Posterior cingulate gyrus (tissue), 11 donors: ENCODE measurements at regions not wholly inside any gene's neighbourhood (a gene's known extent, or its start where the extent isn't known, plus 50 kb on each side); places are given as distances from the start of the nearest gene placed in this dataset.

Experiments
- DNase-seq, 10 donors: peaks; one replicate each; pipeline versions ENCODE4 v3.0.0 to v3.0.0-alpha.2; 2020 to 2021; ENCODE audit warnings: mixed read lengths in 3 of 10
- intact Hi-C: fragments of 100-400 bp; cut with DNase I; formaldehyde crosslinking; loops from one replicate; pipeline ENCODE4 v1.15.1; 2023

DNA sequence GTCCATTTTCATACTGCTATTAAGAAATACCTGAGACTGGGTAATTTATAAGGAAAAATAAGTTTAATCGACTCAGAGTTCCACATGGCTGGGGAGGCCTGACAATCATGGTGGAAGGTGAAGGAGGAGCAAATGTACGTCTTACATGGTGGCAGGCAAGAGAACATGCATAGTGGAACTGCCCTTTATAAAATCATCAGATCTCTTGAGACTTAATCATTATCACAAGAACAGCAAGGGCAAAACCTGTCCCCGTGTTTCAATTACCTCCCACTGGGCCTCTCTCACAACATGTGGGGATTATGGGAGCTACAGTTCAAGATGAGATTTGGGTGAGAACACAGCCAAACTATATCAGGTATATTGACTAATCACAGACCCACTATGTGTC, 370.2 kb upstream of the USP24 start:
- intact Hi-C loops: no loop called here
- DNase-seq: no peak

GRCh38 chr1:55584526-55585401, 369.6 kb upstream of the USP24 start:
- DNase-seq: peak in 1 of 10 donors; percentile 22
- intact Hi-C loops: no loop called here

DNA sequence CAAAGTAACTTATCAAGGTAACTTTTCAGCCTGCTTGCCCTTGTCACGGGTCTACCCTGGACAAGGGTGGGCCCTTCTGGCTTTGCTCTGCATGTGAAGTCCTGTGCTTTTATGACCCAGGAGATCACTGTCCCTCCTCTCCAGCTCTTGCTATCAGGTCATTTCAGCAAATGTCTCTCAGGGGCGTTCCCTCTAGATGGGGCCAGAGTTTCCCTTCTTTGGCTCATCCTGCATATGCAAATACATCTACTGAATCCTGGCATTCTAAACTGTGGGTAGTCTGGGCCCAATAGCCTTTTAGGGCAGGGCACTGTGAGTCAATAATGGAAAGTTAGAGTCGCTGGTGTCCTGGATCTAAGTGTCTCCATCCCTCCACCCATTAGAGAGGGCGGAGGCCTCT, 366.9 kb upstream of the USP24 start:
- intact Hi-C loops: no loop called here
- no peak for DNase-seq

- DNase-seq: no peak
- intact Hi-C loops: no loop called here
These were observed 365.7 kb upstream of the USP24 start for GRCh38 chr1:55580845-55581332.

DNA sequence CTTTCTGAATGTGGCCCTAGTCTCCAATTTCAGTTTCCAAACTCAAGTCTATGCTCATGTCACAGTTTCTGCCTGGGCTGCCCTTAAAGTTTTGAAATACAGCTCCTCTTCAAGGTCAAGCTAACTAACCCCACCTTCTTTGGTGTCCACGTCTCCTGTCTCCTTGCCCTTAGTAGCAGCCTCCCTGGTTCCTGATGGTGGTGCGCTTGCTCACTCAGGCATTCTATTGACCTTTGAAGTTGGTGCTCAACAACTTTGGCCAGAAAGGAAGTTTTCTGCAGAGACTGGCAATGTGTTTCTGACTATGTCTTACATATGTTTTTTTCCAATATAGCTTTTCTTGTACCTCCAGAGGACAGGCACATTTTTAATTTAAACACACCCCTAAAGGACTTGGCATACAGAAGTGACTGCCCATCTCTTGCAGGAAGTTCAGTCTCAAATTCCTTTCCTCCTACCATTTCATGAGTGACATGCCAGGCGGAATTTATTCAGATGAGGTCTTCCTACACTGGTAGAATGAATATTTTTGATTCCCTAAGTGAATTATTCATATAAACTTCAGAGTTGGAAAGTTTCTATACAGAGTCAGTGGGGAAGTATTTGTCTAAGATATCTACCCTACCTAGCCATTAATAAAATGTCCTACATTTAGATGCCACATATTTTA, 364.3 kb upstream of the USP24 start:
- DNase-seq: no peak
- intact Hi-C loops: no loop called here

- no peak for DNase-seq
- intact Hi-C loops: no loop called here
These were observed 363.5 kb upstream of the USP24 start for GRCh38 chr1:55578646-55579045.

DNA sequence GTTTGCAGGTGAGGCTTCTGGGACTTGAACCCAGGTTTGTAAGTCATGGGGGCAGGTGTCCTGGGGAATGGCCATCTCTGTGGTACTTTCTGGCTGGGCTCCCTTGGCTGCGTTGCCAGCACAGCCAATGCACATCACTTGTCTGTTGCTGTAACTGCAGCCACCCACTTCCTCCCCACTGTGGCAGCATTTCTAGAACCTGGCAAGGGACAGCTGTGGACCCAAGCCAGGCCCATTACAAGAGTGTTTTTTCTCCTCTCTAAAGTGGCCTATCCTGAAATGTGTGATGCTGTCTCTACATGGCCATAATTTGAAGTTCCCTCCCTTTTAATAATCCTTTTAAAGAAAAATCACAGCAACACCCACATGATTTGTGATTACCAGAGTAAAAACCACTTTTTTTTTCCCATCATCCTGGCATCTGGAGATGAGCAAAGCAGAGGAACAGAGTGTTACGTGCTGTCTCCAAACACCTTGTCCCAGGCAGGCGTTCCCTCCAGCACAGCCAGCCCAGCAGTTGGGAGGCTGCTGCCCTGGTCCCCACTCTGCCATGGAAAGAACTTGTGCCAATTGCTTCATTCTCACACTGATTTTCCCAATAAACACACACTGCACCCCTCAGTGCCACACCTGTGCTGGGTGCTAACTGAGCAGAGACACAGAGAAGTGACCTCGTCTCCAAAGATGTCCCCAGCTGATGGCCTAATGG, 360.6 kb upstream of the USP24 start:
- peak; percentile 35 to 94 (median 64) for DNase-seq
- intact Hi-C loops: no loop called here

DNA sequence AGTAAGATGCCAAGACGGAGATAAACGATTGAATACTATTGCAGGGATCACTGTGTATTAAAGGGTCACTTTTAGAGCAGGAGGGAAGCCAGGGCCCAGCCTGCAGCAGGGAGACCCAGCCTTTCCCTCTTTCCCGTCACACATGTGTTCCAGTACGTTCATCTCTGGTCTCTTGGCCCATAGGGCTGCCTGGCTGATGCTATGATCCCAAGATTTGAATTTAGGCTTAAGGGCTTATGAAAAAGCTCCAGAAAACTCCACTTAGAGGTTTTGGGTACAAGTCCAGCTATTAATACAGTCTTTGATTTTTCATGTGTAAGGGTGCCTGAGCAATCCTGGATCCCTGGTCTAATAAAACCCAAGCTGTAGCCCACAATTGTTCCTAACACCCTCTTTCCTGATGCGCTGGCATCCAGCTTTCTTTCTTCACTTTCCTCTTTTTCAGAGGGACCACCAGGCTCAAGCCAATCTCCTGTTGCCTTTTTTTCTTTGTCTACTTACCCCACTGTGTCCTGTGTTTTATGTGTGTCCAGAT, 359.6 kb upstream of the USP24 start:
- intact Hi-C loops: no loop called here
- DNase-seq: no peak

DNA sequence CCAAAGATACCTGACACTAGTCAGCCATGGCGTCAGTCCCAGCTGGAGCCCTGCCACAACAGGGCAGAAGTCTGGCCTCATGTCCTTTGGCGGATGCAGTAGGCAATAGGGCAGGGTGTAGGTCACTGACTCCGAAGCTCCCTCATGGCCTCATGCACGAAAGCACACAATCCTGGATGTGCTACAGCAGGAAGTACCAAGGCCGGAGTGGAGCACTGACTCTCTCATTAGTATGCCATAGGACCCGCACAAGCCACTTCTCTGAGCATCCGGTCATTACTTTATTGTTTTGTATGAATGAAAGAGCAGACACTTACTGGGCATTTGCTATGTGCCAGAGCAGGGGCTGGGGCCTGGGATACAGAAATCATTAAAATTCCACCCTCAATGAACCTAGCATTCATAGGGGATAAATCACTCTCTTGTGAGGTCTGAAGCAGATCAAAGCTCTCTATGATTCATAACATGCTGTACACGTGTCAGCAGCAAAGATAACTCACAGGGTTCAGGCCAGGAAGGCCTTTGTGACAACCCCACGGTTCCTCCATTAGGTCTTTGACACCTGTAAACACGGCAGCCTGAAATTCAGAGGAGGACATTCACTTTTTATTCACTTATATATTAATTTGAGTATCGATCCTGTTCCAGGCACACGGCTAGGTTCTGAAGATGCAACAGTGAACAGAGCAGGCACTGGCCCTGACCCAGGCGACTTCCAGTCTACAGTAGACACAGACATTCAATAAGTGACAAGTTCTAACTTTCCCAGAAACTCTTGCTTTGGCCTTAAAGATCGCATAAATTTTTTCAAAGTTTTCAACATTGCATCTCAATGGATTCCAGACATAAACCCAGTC, 357.9 kb upstream of the USP24 start:
- intact Hi-C loops: no loop called here
- peak in 1 of 10 donors; percentile 67 for DNase-seq

- no peak for DNase-seq
- intact Hi-C loops: no loop called here
These were observed 356.6 kb upstream of the USP24 start for GRCh38 chr1:55571767-55572166.

GRCh38 chr1:55569417-55569816, 354.3 kb upstream of the USP24 start:
- DNase-seq: no peak
- intact Hi-C loops: no loop called here

GRCh38 chr1:55568732-55569131, 353.6 kb upstream of the USP24 start:
- no peak for DNase-seq
- intact Hi-C loops: no loop called here

DNA sequence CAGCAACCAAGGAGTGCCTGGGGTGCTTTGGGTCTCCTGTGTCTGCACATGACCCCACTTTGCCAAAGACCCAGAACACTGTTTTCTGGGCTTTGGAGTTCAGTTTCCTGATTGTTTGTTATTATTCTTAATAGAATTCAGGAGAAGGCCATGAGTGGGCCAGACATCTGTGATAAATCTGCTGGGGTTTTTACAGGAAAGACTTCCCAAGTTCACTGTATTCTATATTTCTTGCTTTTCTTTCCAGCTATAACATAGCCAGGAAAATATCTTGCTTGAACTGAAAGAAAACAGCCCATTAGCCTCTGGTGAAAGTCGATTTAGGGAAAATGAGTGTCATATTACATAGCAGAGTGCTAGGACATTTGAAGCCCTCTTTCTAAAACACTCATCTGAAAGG, 345.1 kb upstream of the USP24 start:
- no peak for DNase-seq
- intact Hi-C loops: no loop called here

DNA sequence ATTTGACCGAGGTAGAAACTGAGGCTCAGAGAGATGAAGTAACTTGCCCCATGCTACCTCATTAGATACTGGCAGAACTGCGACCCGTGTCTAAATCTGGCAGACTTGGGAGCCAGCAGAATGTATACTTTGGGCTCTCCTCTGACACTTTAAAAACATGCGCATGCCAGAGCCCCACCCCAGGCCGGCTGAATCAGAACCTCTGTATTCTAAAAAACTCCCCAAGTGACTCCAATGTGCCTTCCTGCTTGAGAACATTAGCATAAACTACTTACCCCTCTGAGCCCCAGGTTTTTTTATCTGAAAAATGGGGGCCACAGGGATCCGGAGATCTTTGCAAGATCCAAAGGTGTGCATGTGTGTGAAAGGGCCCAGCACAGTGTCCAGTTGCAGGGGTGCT, 344.7 kb upstream of the USP24 start:
- intact Hi-C loops: no loop called here
- no peak for DNase-seq

- intact Hi-C loops: no loop called here
- no peak for DNase-seq
These were observed 344.0 kb upstream of the USP24 start for GRCh38 chr1:55559161-55559611.

- DNase-seq: peak in 1 of 10 donors; percentile 77
- intact Hi-C loops: no loop called here
These were observed 343.4 kb upstream of the USP24 start for GRCh38 chr1:55558515-55558914.

DNA sequence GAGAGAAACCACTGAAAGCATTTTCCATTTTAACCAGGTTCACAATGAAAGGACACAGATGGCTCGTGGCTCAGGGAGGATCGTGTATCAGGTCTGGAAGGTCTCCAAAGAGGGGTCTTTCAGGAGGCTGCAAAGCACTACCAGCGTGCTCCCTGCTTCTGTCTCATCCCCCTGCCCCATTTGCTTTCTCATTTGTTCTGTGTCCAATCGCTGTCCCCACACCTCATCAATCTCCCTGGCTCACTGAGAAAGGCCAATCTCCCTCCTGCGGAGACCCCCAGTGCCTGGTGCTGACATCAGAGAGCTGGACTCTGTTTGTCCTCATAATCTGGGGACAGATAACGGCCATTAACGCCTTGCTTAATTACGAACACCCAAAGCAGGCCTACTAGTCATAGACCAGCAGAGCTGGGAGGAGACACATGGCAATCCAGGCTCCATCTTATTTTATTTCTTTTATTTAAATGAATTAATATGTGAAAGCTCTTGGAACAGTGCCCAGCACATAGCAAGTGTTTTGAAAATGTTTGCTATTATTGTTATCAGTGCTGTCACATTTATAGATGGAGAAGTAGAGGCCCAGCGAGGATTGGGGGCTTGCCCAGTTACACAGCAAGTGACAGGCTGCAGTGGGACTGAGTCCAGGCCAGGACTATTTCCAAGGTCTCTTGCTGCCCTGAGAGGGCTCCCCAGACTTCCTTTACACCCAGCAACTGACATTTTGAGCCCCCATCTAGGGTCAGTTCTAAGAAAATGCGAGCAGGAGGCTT, 341.0 kb upstream of the USP24 start:
- no peak for DNase-seq
- intact Hi-C loops: no loop called here

- intact Hi-C loops: no loop called here
- no peak for DNase-seq
These were observed 339.4 kb upstream of the USP24 start for GRCh38 chr1:55554611-55555010.

DNA sequence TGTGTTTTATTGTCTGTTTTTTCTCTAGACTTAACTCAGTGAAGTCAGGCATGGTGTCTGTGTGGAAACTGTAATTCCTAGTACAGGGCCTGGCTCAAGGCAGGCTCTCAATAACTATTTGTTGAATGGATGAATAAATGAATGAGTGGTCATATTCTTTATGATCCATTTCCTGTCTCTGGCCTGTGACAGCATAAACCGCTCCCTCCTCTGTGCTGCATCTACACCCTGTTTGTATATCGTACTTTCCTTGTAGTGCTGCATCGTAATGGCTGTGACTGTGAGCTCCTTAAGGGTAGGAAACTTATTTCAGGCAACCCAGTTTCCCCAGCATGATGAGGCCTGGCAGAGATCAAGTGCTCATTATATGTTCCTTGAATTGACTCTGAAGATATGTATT, 337.5 kb upstream of the USP24 start:
- intact Hi-C loops: no loop called here
- no peak for DNase-seq
